ENCODE measurements at regions not wholly inside any gene's neighbourhood (a gene's known extent, or its start where the extent isn't known, plus 50 kb on each side); places are given as distances from the start of the nearest gene placed in this dataset.

DNA sequence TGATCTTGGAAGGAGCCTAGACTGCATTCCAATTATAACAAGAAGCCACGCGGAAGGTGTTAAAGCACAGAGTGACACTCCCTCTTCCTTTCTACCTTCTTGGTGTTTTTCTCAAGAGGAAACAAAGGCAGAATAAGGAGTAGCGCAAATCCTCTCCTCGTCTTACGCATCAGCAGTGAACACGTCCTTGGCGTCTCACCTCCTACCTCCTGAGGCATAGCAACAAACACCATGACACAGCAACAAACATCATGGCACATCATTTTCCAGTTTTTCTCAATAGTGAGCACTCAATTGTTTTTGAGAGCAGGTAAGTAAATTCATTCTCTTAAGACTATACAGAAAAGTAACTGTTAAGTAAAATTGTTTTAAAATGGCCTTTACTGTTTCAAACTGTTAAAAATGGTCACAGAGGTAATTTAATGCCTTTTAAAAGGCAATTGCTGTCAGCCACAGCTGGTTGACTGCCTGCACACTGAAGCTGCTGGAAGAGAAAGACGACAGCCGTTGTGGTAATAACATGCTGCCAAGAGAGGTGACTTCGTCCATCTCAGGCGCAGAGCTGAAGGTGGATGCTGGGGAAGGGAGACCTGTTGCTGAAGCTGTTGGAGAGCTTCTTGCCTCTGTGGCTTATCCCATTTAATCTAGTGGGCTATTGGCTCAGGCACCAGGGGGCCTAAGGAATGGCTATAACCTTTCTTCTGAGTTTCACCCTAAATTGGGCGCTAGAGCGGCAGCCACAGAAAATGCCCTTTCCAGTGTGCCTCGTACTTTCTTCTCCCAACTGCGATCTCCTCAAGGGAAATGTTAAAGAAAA, 703.7 kb downstream of the UQCRFS1 start:
- Histone ChIP-seq H3K9me3 (ENCODE audit: control insufficient read depth, insufficient read depth, low read depth, low read length) (peaks cover 2% of the 10 kb centered on the region; the same call in 1 of the 2 replicates), H3K4me3 (ENCODE audit: low read depth, low read length) (no peak overlapping the region), H3K27ac (ENCODE audit: extremely low read depth, low read depth, low read length) (no peak overlapping the region), H3K36me3 (ENCODE audit: control insufficient read depth in 2 of 2, insufficient read depth in 1 of 2, low read length in 2 of 2) (no peaks in the 10 kb centered on the region; a peak in 1 of 3 replicates), H3K4me1 (ENCODE audit: control insufficient read depth, insufficient read depth, low read length) (no peaks in the 10 kb centered on the region)
- ChIA-PET CTCF (interaction anchor here (0.6 to 2.3 kb wide), 5 partner anchors 18 to 219 kb away, joined by 3 to 8 read pairs (median 3); no protein-coding TSS in a partner anchor), POLR2A (no interaction called here)
- peak; percentile 91 for TF ChIP-seq SCRT2 (tag by site-specific recombination; IDR thresholded peaks at IDR 0.05)
- TF ChIP-seq SCRT1 (tag by site-specific recombination; IDR thresholded peaks at IDR 0.05; ENCODE audit: borderline replicate concordance): peak; percentile 73; the same call in 1 of the 2 replicates
- no peak for TF ChIP-seq ZNF548 (tag by site-specific recombination; IDR thresholded peaks at IDR 0.05)

DNA sequence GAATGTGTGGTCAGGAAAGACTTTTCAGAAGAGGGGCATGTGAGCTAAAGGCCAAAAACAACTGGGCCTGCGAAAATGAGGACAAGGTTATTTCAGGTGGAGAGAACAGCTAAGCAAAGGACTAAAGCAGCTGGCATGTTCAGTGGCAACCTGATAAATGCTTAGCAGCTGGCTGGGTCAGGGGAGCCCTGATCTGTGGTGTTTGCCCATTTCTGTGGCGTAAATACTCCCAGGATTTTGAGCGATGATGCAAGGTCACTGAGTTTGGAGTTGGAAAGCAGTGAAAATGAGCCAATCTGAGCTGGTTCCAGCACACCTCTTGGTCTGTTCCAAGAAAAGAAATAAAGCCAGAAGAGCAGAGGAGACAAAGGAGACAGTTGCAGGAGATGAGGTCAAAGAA, 704.3 kb downstream of the UQCRFS1 start:
- CTCF ChIA-PET: interaction anchor here (0.6 to 2.3 kb wide), 6 partner anchors 9 to 219 kb away, joined by 3 to 8 read pairs (median 4); no protein-coding TSS in a partner anchor
- TF ChIP-seq, protein P1, sequence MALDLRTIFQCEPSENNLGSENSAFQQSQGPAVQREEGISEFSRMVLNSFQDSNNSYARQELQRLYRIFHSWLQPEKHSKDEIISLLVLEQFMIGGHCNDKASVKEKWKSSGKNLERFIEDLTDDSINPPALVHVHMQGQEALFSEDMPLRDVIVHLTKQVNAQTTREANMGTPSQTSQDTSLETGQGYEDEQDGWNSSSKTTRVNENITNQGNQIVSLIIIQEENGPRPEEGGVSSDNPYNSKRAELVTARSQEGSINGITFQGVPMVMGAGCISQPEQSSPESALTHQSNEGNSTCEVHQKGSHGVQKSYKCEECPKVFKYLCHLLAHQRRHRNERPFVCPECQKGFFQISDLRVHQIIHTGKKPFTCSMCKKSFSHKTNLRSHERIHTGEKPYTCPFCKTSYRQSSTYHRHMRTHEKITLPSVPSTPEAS (tag by site-specific recombination; IDR thresholded peaks at IDR 0.05): no peak
- POLR2A ChIA-PET: interaction anchor here (0.6 kb wide), 1 partner anchor 723 kb away, joined by 4 read pairs; no protein-coding TSS in a partner anchor
- H3K4me1 ChIP-seq (ENCODE audit: control insufficient read depth, insufficient read depth, low read length): no peaks in the 10 kb centered on the region
- peaks cover 2% of the 10 kb centered on the region; the same call in 1 of the 2 replicates for H3K9me3 ChIP-seq (ENCODE audit: control insufficient read depth, insufficient read depth, low read depth, low read length)
- H3K36me3 ChIP-seq (ENCODE audit: control insufficient read depth in 2 of 2, insufficient read depth in 1 of 2, low read length in 2 of 2): peaks cover 0 to 2% of the 10 kb centered on the region in 2 experiments; a peak in 2 of 3 replicates
- no peak overlapping the region for H3K27ac ChIP-seq (ENCODE audit: extremely low read depth, low read depth, low read length)
- H3K4me3 ChIP-seq (ENCODE audit: low read depth, low read length): no peak overlapping the region

DNA sequence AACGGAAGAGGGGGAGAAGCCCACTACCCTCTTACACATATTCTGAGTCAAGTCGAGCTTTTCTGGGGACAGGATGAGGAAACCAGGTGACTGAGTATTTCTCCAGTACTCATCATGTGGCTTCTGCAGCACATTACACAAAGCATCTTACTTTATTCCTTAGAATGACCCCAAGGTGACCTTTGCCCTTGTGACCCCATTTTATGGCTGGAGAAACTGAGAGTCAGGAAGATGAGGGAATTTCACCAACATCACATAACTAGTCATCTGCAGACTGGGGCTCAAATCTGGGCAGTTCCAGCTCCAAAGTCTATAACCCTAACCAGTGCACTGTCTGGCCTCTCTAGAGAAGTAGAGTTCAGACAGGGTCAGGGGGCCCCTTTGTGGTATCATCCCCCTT, 707.0 kb downstream of the UQCRFS1 start:
- ChIA-PET POLR2A (no interaction called here), CTCF (interaction anchor here (0.9 to 1.1 kb wide), 2 partner anchors 39 to 129 kb away, joined by 3 read pairs; no protein-coding TSS in a partner anchor)
- peaks cover 0 to 5% of the 10 kb centered on the region in 2 experiments; a peak in 2 of 3 replicates for H3K36me3 ChIP-seq (ENCODE audit: control insufficient read depth in 2 of 2, insufficient read depth in 1 of 2, low read length in 2 of 2)
- no peak overlapping the region for H3K27ac ChIP-seq (ENCODE audit: extremely low read depth, low read depth, low read length)
- H3K9me3 ChIP-seq (ENCODE audit: control insufficient read depth, insufficient read depth, low read depth, low read length): peaks cover 2% of the 10 kb centered on the region; the same call in 1 of the 2 replicates
- no peak overlapping the region for H3K4me3 ChIP-seq (ENCODE audit: low read depth, low read length)
- TF ChIP-seq, protein P2, sequence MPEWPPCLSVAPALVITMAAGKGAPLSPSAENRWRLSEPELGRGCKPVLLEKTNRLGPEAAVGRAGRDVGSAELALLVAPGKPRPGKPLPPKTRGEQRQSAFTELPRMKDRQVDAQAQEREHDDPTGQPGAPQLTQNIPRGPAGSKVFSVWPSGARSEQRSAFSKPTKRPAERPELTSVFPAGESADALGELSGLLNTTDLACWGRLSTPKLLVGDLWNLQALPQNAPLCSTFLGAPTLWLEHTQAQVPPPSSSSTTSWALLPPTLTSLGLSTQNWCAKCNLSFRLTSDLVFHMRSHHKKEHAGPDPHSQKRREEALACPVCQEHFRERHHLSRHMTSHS (tag by site-specific recombination; IDR thresholded peaks at IDR 0.05): no peak
- TF ChIP-seq ZNF548 (tag by site-specific recombination; IDR thresholded peaks at IDR 0.05): no peak
- TF ChIP-seq ZNF133 (tag by site-specific recombination; IDR thresholded peaks at IDR 0.05): no peak
- no peak for TF ChIP-seq KLF1 (tag by site-specific recombination; IDR thresholded peaks at IDR 0.05)
- no peak for TF ChIP-seq OSR2 (tag by site-specific recombination; IDR thresholded peaks at IDR 0.05)
- peaks cover 13% of the 10 kb centered on the region for H3K4me1 ChIP-seq (ENCODE audit: control insufficient read depth, insufficient read depth, low read length)

DNA sequence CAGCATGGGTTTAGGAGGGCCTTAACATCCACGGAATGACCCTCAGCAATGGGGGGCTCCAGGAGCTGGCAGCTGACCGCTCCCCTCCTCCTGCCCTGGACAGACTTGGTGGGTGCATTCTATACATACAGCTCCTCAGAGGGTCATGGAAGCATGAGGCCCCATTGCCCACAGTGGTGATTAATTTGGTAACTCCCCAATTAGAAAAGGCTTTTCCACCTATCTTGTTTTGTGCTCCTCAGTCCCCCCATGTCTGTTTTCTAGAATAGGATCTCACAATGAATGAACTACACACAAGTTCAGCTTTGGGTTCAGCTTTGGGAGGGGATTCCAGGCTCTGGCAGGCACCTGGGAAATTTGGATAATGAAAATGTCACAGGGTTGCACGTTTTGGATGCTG, 707.8 kb downstream of the UQCRFS1 start:
- CTCF ChIA-PET: interaction anchor here (0.7 to 1.1 kb wide), 3 partner anchors 9 to 223 kb away, joined by 3 read pairs; no protein-coding TSS in a partner anchor
- TF ChIP-seq, protein P3, sequence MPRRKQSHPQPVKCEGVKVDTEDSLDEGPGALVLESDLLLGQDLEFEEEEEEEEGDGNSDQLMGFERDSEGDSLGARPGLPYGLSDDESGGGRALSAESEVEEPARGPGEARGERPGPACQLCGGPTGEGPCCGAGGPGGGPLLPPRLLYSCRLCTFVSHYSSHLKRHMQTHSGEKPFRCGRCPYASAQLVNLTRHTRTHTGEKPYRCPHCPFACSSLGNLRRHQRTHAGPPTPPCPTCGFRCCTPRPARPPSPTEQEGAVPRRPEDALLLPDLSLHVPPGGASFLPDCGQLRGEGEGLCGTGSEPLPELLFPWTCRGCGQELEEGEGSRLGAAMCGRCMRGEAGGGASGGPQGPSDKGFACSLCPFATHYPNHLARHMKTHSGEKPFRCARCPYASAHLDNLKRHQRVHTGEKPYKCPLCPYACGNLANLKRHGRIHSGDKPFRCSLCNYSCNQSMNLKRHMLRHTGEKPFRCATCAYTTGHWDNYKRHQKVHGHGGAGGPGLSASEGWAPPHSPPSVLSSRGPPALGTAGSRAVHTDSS (tag by site-specific recombination; IDR thresholded peaks at IDR 0.05): no peak
- TF ChIP-seq ZNF530 (tag by site-specific recombination; IDR thresholded peaks at IDR 0.05; ENCODE audit: low read depth) (no peak), OVOL3 (tag by site-specific recombination; IDR thresholded peaks at IDR 0.05) (no peak), ZNF426 (tag by site-specific recombination; IDR thresholded peaks at IDR 0.05) (no peak), KLF1 (tag by site-specific recombination; IDR thresholded peaks at IDR 0.05) (no peak), ZNF354C (tag by site-specific recombination; IDR thresholded peaks at IDR 0.05; ENCODE audit: borderline replicate concordance, low read depth) (no peak), ZNF132 (tag by site-specific recombination; IDR thresholded peaks at IDR 0.05; ENCODE audit: borderline replicate concordance) (no peak), IKZF3 (tag by site-specific recombination; IDR thresholded peaks at IDR 0.05) (no peak), ZNF777 (tag by site-specific recombination; IDR thresholded peaks at IDR 0.05; ENCODE audit: borderline replicate concordance) (no peak), ZXDB (tag by site-specific recombination; IDR thresholded peaks at IDR 0.05) (no peak), ZNF19 (tag by site-specific recombination; IDR thresholded peaks at IDR 0.05; ENCODE audit: low read depth) (no peak)
- TF ChIP-seq, protein P4, sequence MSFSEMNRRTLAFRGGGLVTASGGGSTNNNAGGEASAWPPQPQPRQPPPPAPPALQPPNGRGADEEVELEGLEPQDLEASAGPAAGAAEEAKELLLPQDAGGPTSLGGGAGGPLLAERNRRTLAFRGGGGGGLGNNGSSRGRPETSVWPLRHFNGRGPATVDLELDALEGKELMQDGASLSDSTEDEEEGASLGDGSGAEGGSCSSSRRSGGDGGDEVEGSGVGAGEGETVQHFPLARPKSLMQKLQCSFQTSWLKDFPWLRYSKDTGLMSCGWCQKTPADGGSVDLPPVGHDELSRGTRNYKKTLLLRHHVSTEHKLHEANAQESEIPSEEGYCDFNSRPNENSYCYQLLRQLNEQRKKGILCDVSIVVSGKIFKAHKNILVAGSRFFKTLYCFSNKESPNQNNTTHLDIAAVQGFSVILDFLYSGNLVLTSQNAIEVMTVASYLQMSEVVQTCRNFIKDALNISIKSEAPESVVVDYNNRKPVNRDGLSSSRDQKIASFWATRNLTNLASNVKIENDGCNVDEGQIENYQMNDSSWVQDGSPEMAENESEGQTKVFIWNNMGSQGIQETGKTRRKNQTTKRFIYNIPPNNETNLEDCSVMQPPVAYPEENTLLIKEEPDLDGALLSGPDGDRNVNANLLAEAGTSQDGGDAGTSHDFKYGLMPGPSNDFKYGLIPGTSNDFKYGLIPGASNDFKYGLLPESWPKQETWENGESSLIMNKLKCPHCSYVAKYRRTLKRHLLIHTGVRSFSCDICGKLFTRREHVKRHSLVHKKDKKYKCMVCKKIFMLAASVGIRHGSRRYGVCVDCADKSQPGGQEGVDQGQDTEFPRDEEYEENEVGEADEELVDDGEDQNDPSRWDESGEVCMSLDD (tag by site-specific recombination; IDR thresholded peaks at IDR 0.05): no peak

More for the DNA sequence above, 707.8 kb downstream of the UQCRFS1 start:
- Histone ChIP-seq H3K9me3 (ENCODE audit: control insufficient read depth, insufficient read depth, low read depth, low read length) (peaks cover 2% of the 10 kb centered on the region; the same call in 1 of the 2 replicates), H3K4me1 (ENCODE audit: control insufficient read depth, insufficient read depth, low read length) (peaks cover 13% of the 10 kb centered on the region), H3K4me3 (ENCODE audit: low read depth, low read length) (no peak overlapping the region), H3K36me3 (ENCODE audit: control insufficient read depth in 2 of 2, insufficient read depth in 1 of 2, low read length in 2 of 2) (peaks cover 0 to 5% of the 10 kb centered on the region in 2 experiments; a peak in 2 of 3 replicates), H3K27ac (ENCODE audit: extremely low read depth, low read depth, low read length) (no peak overlapping the region)
- POLR2A ChIA-PET: interaction anchor here (0.6 kb wide), 1 partner anchor 13 kb away, joined by 3 read pairs; no protein-coding TSS in a partner anchor
